Stomach (tissue), 8 donors: ENCODE measurements at regions not wholly inside any gene's neighbourhood (a gene's known extent, or its start where the extent isn't known, plus 50 kb on each side); places are given as distances from the start of the nearest gene placed in this dataset.

ENCODE experiments used
- DNase-seq, 2 donors: peaks; one replicate each; pipeline versions ENCODE4 v3.0.0 to v3.0.0-alpha.2; 2013 to 2019
- H3K27ac ChIP-seq, 5 donors: fragments of 200-600 bp in 4 of 5; sonication (generic) in 4 of 5; one replicate each; pipeline ENCODE4 v1.5.1; 2013 to 2019; ENCODE audit warnings: mild to moderate bottlenecking in 1 of 5, moderate library complexity in 1 of 5
- H3K27me3 ChIP-seq, 3 donors: fragments of 200-600 bp; sonication (generic); one replicate each; pipeline ENCODE4 v1.5.1; 2017 to 2019; ENCODE audit warnings: mixed run types in 1 of 3
- H3K36me3 ChIP-seq, 4 donors: fragments of 200-600 bp; sonication (generic); 1 replicate in 3 of 4; 2 replicates in 1 of 4; pipeline ENCODE4 v1.5.1; 2016 to 2019
- H3K4me1 ChIP-seq, 4 donors: fragments of 200-600 bp; sonication (generic); one replicate each; pipeline ENCODE4 v1.5.1; 2016 to 2019
- H3K4me3 ChIP-seq, 4 donors: fragments of 200-600 bp; sonication (generic) in 3 of 4; one replicate each; pipeline ENCODE4 v1.5.1; 2016 to 2019; ENCODE audit warnings: mild to moderate bottlenecking in 1 of 4
- H3K9me3 ChIP-seq, 4 donors: fragments of 200-600 bp; sonication (generic); one replicate each; pipeline ENCODE4 v1.5.1; 2016 to 2019
- EP300 ChIP-seq: sonication (generic); formaldehyde crosslinking; IDR thresholded peaks from one replicate; pipeline ENCODE4 v1.6.1; 2017; ENCODE audit warnings: antibody characterized with exemption
- POLR2A ChIP-seq, 4 donors: fragments of 450-650 bp; IDR thresholded peaks; one replicate each; pipeline ENCODE4 v1.6.1; 2016; ENCODE audit warnings: antibody characterized with exemption in 4 of 4, control low read depth in 2 of 4, mild to moderate bottlenecking in 1 of 4, moderate library complexity in 1 of 4
- POLR2AphosphoS5 ChIP-seq, 3 donors: sonication (generic); formaldehyde crosslinking; IDR thresholded peaks; one replicate each; pipeline ENCODE4 v1.6.1; 2016; ENCODE audit warnings: antibody characterized with exemption in 3 of 3
- WGBS, 5 donors: extraction: QIAGEN DNeasy Blood & Tissue Kit in 3 of 5; methylation state at CpG; one replicate each; pipeline versions ENCODE4 v1.1.5 to v1.1.7; 2013 to 2018; 5-methylcytosine and 5-hydroxymethylcytosine counted together
- intact Hi-C: fragments of 100-400 bp; cut with DNase I; formaldehyde crosslinking; loops from one replicate; pipeline ENCODE4 v1.15.1; 2023; ENCODE audit warnings: low total_unique reads
- TF ChIP-seq, protein P1 (sequence below), 7 experiments: fragments of 450-650 bp in 4 of 7; fragments of 200-600 bp in 3 of 7; sonication (generic) in 3 of 7; IDR thresholded peaks; one replicate each; pipeline ENCODE4 v1.5.1; 2016 to 2019; ENCODE audit warnings: antibody characterized with exemption in 7 of 7, control low read depth in 2 of 7, mild to moderate bottlenecking in 1 of 7
- donor health status: healthy with polysubstance abuse.
- donor health status: Bipolar disorder and iron deficiency.
- donor health status: healthy.

DNA sequence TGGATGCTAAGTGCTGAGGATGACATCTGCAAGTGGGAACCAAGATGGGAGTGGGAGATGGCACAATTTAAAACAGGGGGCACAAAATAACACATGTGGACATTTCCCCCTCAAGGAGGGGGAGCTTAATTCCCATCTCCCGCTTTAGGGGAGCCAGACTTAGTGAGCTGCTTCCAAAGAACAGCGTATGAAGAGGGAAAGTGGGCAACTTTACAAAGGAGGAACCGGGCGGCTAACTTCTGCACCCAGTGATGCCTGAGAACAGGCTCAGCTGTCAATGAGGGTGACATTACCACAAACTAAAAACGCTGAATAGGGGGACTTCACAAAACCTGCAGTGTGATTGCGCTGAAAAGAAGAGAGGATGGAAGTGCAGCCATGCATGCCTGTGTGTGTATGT is 95.5 kb upstream of the NXT1 start:
- WGBS, 5 donors: 79 to 81% (median 80%) methylated on average over 6 of the region's 6 CpGs
- intact Hi-C loops: no loop called here

DNA sequence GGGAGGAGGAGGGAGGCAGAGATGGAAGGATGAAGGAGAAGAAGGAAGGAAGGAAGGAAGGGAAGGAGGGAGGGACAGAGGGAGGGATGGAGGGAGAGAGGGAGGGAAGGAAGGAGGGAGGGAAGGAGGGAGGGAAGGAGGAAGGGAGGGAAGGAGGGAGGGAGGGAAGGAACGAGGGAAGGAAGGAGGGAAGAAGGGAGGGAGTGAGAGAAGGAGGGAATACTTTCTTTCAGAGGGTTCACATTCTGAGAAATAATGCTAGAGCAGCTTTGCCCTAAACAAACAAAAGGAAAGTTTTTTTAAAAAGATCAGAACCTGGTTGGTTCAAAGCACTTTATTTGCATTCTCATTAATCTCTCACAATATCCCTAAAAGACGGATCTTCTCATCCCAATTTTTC is 96.1 kb upstream of the NXT1 start:
- Histone ChIP-seq H3K36me3 (no peaks in the 10 kb centered on the region), H3K27ac (no peak overlapping the region), H3K4me1 (peaks cover 0 to 17% (median 0%) of the 10 kb centered on the region in 4 donors), H3K9me3 (no peaks in the 10 kb centered on the region), H3K4me3 (no peak overlapping the region), H3K27me3 (peaks cover 0 to 30% (median 0%) of the 10 kb centered on the region in 3 donors)
- intact Hi-C loops: no loop called here
- 27 to 48% (median 37%) methylated on average over 2 of the region's 2 CpGs for WGBS, 5 donors
- no peak for DNase-seq
- TF ChIP-seq POLR2A (IDR thresholded peaks at IDR 0.05): no peak
- no peak for TF ChIP-seq POLR2AphosphoS5 (IDR thresholded peaks at IDR 0.05)

More for the DNA sequence above, 95.5 kb upstream of the NXT1 start:
- H3K36me3 ChIP-seq: no peaks in the 10 kb centered on the region
- H3K4me1 ChIP-seq: peaks cover 0 to 17% (median 0%) of the 10 kb centered on the region in 4 donors
- H3K9me3 ChIP-seq: no peaks in the 10 kb centered on the region
- TF ChIP-seq POLR2A (IDR thresholded peaks at IDR 0.05) (no peak), POLR2AphosphoS5 (IDR thresholded peaks at IDR 0.05) (no peak), EP300 (no peak)
- TF ChIP-seq, protein P1, sequence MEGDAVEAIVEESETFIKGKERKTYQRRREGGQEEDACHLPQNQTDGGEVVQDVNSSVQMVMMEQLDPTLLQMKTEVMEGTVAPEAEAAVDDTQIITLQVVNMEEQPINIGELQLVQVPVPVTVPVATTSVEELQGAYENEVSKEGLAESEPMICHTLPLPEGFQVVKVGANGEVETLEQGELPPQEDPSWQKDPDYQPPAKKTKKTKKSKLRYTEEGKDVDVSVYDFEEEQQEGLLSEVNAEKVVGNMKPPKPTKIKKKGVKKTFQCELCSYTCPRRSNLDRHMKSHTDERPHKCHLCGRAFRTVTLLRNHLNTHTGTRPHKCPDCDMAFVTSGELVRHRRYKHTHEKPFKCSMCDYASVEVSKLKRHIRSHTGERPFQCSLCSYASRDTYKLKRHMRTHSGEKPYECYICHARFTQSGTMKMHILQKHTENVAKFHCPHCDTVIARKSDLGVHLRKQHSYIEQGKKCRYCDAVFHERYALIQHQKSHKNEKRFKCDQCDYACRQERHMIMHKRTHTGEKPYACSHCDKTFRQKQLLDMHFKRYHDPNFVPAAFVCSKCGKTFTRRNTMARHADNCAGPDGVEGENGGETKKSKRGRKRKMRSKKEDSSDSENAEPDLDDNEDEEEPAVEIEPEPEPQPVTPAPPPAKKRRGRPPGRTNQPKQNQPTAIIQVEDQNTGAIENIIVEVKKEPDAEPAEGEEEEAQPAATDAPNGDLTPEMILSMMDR (IDR thresholded peaks at IDR 0.05): no peak
- H3K4me3 ChIP-seq: no peak overlapping the region
- H3K27ac ChIP-seq: no peak overlapping the region
- no peak for DNase-seq
- H3K27me3 ChIP-seq: peaks cover 0 to 30% (median 0%) of the 10 kb centered on the region in 3 donors

DNA sequence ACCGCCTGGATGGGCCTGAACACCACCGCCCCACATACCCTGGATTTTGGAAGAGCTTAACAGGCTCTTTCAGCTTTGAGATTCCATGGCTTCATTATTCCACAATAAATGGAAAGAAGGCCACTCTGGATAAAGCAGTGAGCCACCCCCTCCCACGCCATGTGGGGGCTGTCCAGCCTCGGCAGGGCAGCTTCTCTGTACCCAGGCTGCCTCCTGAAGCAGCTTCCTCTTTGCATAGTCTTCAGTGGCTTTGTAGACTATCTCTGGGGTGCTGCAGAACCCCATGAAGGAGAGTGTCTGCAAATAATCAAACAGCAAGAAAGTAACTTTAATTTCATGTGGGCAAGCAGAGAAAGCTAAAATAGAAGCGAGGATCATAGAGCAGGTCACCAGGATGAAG is 96.6 kb upstream of the NXT1 start:
- H3K4me1 ChIP-seq: peaks cover 0 to 17% (median 0%) of the 10 kb centered on the region in 4 donors
- no peak for DNase-seq
- TF ChIP-seq, protein P1 (IDR thresholded peaks at IDR 0.05): no peak
- TF ChIP-seq POLR2A (IDR thresholded peaks at IDR 0.05) (no peak), POLR2AphosphoS5 (IDR thresholded peaks at IDR 0.05) (no peak), EP300 (no peak)
- H3K36me3 ChIP-seq: no peaks in the 10 kb centered on the region
- 65 to 82% (median 67%) methylated on average over 5 of the region's 5 CpGs for WGBS, 5 donors
- H3K27me3 ChIP-seq: peaks cover 0 to 30% (median 0%) of the 10 kb centered on the region in 3 donors
- intact Hi-C loops: no loop called here
- no peaks in the 10 kb centered on the region for H3K9me3 ChIP-seq
- H3K4me3 ChIP-seq: no peak overlapping the region
- no peak overlapping the region for H3K27ac ChIP-seq

DNA sequence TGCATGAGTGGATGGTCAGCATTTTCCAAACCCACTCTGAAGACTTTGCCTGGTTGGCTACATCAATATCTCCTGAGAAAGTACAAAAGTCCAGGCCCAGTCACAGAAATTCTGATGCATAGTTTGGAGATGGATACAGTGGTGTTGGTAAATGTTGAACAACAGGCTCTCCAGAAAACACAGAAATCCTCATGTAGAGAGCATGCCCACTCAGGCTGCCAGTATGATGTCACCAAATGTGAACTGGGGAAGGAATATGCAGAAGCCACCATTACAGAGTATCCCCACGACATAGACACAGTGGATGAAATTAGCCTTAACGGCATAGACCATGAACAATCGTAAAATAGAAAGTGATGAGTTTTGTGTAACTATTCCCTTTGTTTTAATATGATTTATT is 97.1 kb upstream of the NXT1 start:
- no peaks in the 10 kb centered on the region for H3K9me3 ChIP-seq
- intact Hi-C loops: no loop called here
- TF ChIP-seq POLR2A (IDR thresholded peaks at IDR 0.05) (no peak), POLR2AphosphoS5 (IDR thresholded peaks at IDR 0.05) (no peak), EP300 (no peak)
- TF ChIP-seq, protein P1 (IDR thresholded peaks at IDR 0.05): no peak
- H3K4me1 ChIP-seq: peaks cover 0 to 17% (median 0%) of the 10 kb centered on the region in 4 donors
- H3K36me3 ChIP-seq: no peaks in the 10 kb centered on the region
- no peak for DNase-seq
- H3K27ac ChIP-seq: no peak overlapping the region
- WGBS, 5 donors: 84 to 92% (median 88%) methylated on average over 3 of the region's 3 CpGs
- peaks cover 0 to 30% (median 0%) of the 10 kb centered on the region in 3 donors for H3K27me3 ChIP-seq
- no peak overlapping the region for H3K4me3 ChIP-seq

DNA sequence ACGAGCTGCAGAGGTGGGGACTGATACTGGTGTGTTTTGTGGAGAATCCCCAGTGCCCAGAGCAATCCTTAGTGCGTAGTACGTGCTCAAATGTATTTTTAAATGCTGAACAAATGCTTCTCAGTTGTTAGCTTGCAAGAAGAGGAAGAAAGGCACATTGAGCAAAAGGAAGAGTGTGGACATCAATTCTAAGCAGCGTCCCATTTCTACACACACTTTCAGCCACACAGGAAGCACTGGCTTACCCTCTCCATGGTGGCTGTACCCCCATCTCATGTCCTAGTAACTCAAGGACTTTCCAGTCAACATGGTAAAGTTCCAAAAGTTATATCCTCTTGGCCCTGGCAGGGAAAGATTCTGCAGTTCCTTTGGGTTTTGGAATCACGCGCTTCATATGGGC is 98.8 kb upstream of the NXT1 start:
- Histone ChIP-seq H3K27me3 (peaks cover 0 to 35% (median 0%) of the 10 kb centered on the region in 3 donors), H3K4me3 (no peak overlapping the region), H3K9me3 (no peaks in the 10 kb centered on the region), H3K4me1 (peaks cover 0 to 7% (median 3%) of the 10 kb centered on the region in 4 donors), H3K36me3 (no peaks in the 10 kb centered on the region), H3K27ac (no peak overlapping the region)
- TF ChIP-seq EP300 (no peak), POLR2A (IDR thresholded peaks at IDR 0.05) (no peak), POLR2AphosphoS5 (IDR thresholded peaks at IDR 0.05) (no peak)
- TF ChIP-seq, protein P1 (IDR thresholded peaks at IDR 0.05): no peak
- no peak for DNase-seq
- intact Hi-C loops: no loop called here
- 85 to 94% (median 88%) methylated on average over 6 of the region's 6 CpGs for WGBS, 5 donors
